A549 (cell line): ENCODE measurements at regions not wholly inside any gene's neighbourhood (a gene's known extent, or its start where the extent isn't known, plus 50 kb on each side); places are given as distances from the start of the nearest gene placed in this dataset.

Experiments used
- BCL3 ChIP-seq: fragments of >200 bp; sonication (Bioruptor Twin); formaldehyde crosslinking; IDR thresholded peaks from 3 replicates; pipeline ENCODE4 v1.6.1; 2016
- CEBPB ChIP-seq, 2 experiments: fragments of >200 bp in 1 of 2; sonication (Bioruptor Twin) in 1 of 2; formaldehyde crosslinking in 1 of 2; IDR thresholded peaks; 2 replicates each; pipeline ENCODE4 v1.6.1; 2012 to 2016
- CTCF ChIP-seq: fragments of >200 bp; sonication (Bioruptor Twin); formaldehyde crosslinking; IDR thresholded peaks from 3 replicates; pipeline ENCODE4 v1.5.1; 2016
- E2F6 ChIP-seq: IDR thresholded peaks from 2 replicates; pipeline ENCODE4 v1.6.1; 2012; ENCODE audit warnings: low read depth, borderline replicate concordance
- ELK1 ChIP-seq: fragments of 150-350 bp; IDR thresholded peaks from 2 replicates; pipeline ENCODE4 v1.6.1; 2014; ENCODE audit warnings: low read depth, mild to moderate bottlenecking, low read length
- FOSB ChIP-seq: fragments of 250-450 bp; sonication (Bioruptor Pico); IDR thresholded peaks from 2 replicates; pipeline ENCODE4 v1.5.0; 2020; ENCODE audit warnings: mild to moderate bottlenecking, moderate library complexity
- HDAC2 ChIP-seq: fragments of 200-600 bp; sonication (generic); IDR thresholded peaks from 2 replicates; pipeline ENCODE4 v1.6.1; 2016
- HOXB5 ChIP-seq: fragments of 250-450 bp; sonication (Bioruptor Pico); IDR thresholded peaks from 2 replicates; pipeline ENCODE4 v1.5.0; 2020; ENCODE audit warnings: mild to moderate bottlenecking, moderate library complexity
- JUN ChIP-seq, 2 experiments: fragments of >200 bp; sonication (Bioruptor Twin); formaldehyde crosslinking; IDR thresholded peaks; 2 replicates in 1 of 2; 3 replicates in 1 of 2; pipeline ENCODE4 v1.6.1; 2016 to 2017
- POLR2A ChIP-seq: IDR thresholded peaks from 2 replicates; pipeline ENCODE4 v1.6.1; 2012; ENCODE audit warnings: mild to moderate bottlenecking, low read length
- RAD21 ChIP-seq, 2 experiments: fragments of >200 bp in 1 of 2; sonication (Bioruptor Twin) in 1 of 2; formaldehyde crosslinking in 1 of 2; IDR thresholded peaks in 1 of 2; conservative IDR thresholded peaks in 1 of 2; 2 replicates in 1 of 2; 3 replicates in 1 of 2; pipeline ENCODE4 v1.6.1; 2012 to 2018; ENCODE audit warnings: inconsistent platforms in 1 of 2

- no peak for TF ChIP-seq CTCF
- TF ChIP-seq BCL3 = no peak
- TF ChIP-seq FOSB = no peak
- no peak for TF ChIP-seq ELK1
- no peak for TF ChIP-seq JUN (IDR thresholded peaks at IDR 0.05)
- TF ChIP-seq E2F6 = no peak
- TF ChIP-seq RAD21 (conservative IDR thresholded peaks at IDR 0.05 in 1 of 2, IDR thresholded peaks at IDR 0.05 in 1 of 2) = no peak
- TF ChIP-seq HOXB5 (CRISPR knock-in tag) = no peak
- no peak for TF ChIP-seq POLR2A
- TF ChIP-seq HDAC2 = no peak
- no peak for TF ChIP-seq CEBPB (IDR thresholded peaks at IDR 0.05)
Measured at GRCh38 chr2:34838408-34838807, 1239.3 kb upstream of the FAM98A start.
